HEK293T (cell line): ENCODE measurements at regions not wholly inside any gene's neighbourhood (a gene's known extent, or its start where the extent isn't known, plus 50 kb on each side); places are given as distances from the start of the nearest gene placed in this dataset.
A peak's percentile ranks its signal among the peaks of the same experiment; 100 is the strongest.
"Not testable (repeated sequence)": the region's sequence is repeated elsewhere in the genome, so short reads cannot be mapped to it uniquely, and the experiment has no call there.

Experiments
- CTCF ChIA-PET: fragments of 350-600 bp; formaldehyde crosslinking; extraction: SDS; loops from one replicate; lab custom pipeline; 2021; ENCODE audit warnings: antibody characterized with exemption, inconsistent platforms; lab: Yijun Ruan, JAX
- POLR2A ChIA-PET: fragments of 350-600 bp; formaldehyde crosslinking; extraction: SDS; loops from one replicate; lab custom pipeline; 2020; ENCODE audit warnings: antibody characterized with exemption, inconsistent platforms; lab: Yijun Ruan, JAX
- DNase-seq: peaks from one replicate; pipeline ENCODE4 v3.0.0; 2012; ENCODE audit warnings: mixed read lengths; ENCODE audit errors: extremely low spot score
- ARNT ChIP-seq: fragments of 450-650 bp; IDR thresholded peaks from 2 replicates; pipeline ENCODE4 v1.6.1; 2017; ENCODE audit warnings: mild to moderate bottlenecking
- BHLHE40 ChIP-seq: fragments of 450-650 bp; IDR thresholded peaks from 2 replicates; pipeline ENCODE4 v1.6.1; 2016; ENCODE audit warnings: mild to moderate bottlenecking, moderate library complexity, borderline replicate concordance
- CTBP1 ChIP-seq: fragments of 450-650 bp; IDR thresholded peaks from 2 replicates; pipeline ENCODE4 v1.6.1; 2016; ENCODE audit warnings: borderline replicate concordance
- ELF4 ChIP-seq: fragments of 450-650 bp; IDR thresholded peaks from 2 replicates; pipeline ENCODE4 v1.6.1; 2017; ENCODE audit warnings: antibody characterized with exemption
- FOXA1 ChIP-seq: fragments of 450-650 bp; IDR thresholded peaks from 2 replicates; pipeline ENCODE4 v1.6.1; 2016; ENCODE audit warnings: mild to moderate bottlenecking
- FOXK2 ChIP-seq: fragments of 450-650 bp; IDR thresholded peaks from 2 replicates; pipeline ENCODE4 v1.6.1; 2016; ENCODE audit warnings: mild to moderate bottlenecking
- FOXM1 ChIP-seq: fragments of 450-650 bp; IDR thresholded peaks from 2 replicates; pipeline ENCODE4 v1.6.1; 2017; ENCODE audit warnings: mild to moderate bottlenecking, borderline replicate concordance
- HDGF ChIP-seq: fragments of 450-650 bp; IDR thresholded peaks from 2 replicates; pipeline ENCODE4 v1.6.1; 2017; ENCODE audit warnings: antibody characterized with exemption, borderline replicate concordance
- L3MBTL2 ChIP-seq: fragments of 450-650 bp; conservative IDR thresholded peaks from 2 replicates; pipeline ENCODE4 v1.6.1; 2016; ENCODE audit warnings: mild to moderate bottlenecking
- LEF1 ChIP-seq: fragments of 450-650 bp; IDR thresholded peaks from 2 replicates; pipeline ENCODE4 v1.6.1; 2017; ENCODE audit warnings: mild to moderate bottlenecking, borderline replicate concordance
- NFRKB ChIP-seq: fragments of 450-650 bp; IDR thresholded peaks from 2 replicates; pipeline ENCODE4 v1.6.1; 2016; ENCODE audit warnings: mild to moderate bottlenecking, moderate library complexity
- PKNOX1 ChIP-seq: fragments of 450-650 bp; IDR thresholded peaks from 2 replicates; pipeline ENCODE4 v1.6.1; 2016
- SP1 ChIP-seq: fragments of 450-650 bp; IDR thresholded peaks from 2 replicates; pipeline ENCODE4 v1.6.1; 2017
- SUZ12 ChIP-seq: fragments of 450-650 bp; IDR thresholded peaks from 2 replicates; pipeline ENCODE4 v1.6.1; 2016; ENCODE audit warnings: mild to moderate bottlenecking
- TARDBP ChIP-seq: fragments of 450-650 bp; IDR thresholded peaks from 2 replicates; pipeline ENCODE4 v1.6.1; 2016
- ZNF384 ChIP-seq: fragments of 450-650 bp; IDR thresholded peaks from 2 replicates; pipeline ENCODE4 v1.6.1; 2016

GRCh38 chr17:33704856-33705255, 411.8 kb upstream of the ASIC2 start:
- ChIA-PET POLR2A (no interaction called here), CTCF (no interaction called here)
- TF ChIP-seq BHLHE40 (no peak), NFRKB (no peak)
- DNase-seq: no peak

DNA sequence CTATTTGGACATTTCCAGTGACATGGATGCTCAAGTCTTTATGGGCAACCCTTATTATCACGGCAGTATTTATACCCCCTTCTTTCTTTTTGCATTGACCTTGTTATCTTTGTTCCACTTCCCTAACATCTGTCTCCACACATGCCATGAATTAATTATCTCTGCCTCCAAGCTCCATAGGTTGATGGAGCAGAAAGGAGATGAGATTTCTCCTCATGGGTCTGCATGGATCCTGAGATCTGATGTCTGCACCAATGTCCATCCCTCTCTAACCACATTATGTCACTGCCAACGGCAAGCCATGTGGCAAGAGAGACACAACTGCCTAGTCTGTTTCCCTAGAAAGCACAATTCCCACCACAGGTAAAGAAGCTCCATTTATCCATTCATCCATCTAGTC, 416.8 kb upstream of the ASIC2 start:
- ChIA-PET POLR2A (no interaction called here), CTCF (interaction anchor here (0.7 kb wide), 1 partner anchor 237 kb away, joined by 3 read pairs; no protein-coding TSS in a partner anchor)
- TF ChIP-seq ZNF384: no peak
- TF ChIP-seq ELF4: no peak
- no peak for TF ChIP-seq BHLHE40
- no peak for TF ChIP-seq FOXM1
- no peak for TF ChIP-seq SUZ12
- DNase-seq: no peak

DNA sequence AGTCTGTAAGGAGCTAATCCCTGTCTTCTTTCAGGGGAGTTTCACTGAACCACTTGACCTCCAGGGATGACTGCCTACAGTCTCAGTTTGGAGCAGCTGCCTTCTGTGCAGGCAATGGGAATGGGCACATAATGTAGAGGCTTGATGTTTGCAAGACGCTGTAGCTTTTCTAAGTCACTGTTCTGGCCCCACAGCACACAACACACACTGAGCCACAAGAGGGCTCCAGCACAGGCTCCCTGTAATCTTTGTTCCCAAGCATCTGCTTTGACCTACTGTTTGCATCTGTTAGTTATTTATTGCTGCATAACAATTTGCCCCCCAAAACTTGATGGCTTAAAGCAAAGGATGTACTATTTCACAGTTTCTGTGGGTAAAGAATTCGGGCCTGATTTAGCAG, 419.0 kb upstream of the ASIC2 start:
- POLR2A ChIA-PET: no interaction called here

DNA sequence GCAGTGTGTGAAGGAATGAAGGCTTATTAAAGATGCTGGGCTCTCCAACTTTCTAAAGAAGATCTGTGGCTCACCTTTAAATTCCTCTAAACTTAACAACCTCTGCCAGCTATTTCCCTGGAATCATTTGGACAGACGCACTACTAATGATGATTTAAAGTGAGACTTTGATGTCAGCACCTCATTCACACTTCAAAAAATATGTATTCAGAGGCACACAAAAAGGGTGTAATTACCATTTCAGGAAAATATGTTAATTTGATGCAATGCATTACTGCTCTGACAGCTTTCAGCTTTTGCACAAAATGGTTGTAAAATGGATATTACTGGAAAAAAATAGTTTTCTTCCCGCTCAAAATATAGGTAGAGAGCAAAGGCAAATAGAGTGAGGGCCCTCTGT, 423.9 kb upstream of the ASIC2 start:
- TF ChIP-seq FOXA1 (no peak), ZNF384 (no peak), LEF1 (no peak)
- no peak for DNase-seq
- CTCF ChIA-PET: interaction anchor here (0.7 kb wide), 1 partner anchor 34 kb away, joined by 3 read pairs; no protein-coding TSS in a partner anchor
- POLR2A ChIA-PET: no interaction called here

More for the DNA sequence above, 419.0 kb upstream of the ASIC2 start:
- DNase-seq: no peak
- TF ChIP-seq BHLHE40 (no peak), HDGF (no peak), LEF1 (no peak), FOXK2 (no peak), FOXM1 (no peak), SUZ12 (no peak), ARNT (no peak), FOXA1 (no peak), PKNOX1 (no peak), TARDBP (no peak), ELF4 (no peak), ZNF384 (no peak), NFRKB (no peak), CTBP1 (no peak), SP1 (no peak), L3MBTL2 (no peak)
- CTCF ChIA-PET: no interaction called here

DNA sequence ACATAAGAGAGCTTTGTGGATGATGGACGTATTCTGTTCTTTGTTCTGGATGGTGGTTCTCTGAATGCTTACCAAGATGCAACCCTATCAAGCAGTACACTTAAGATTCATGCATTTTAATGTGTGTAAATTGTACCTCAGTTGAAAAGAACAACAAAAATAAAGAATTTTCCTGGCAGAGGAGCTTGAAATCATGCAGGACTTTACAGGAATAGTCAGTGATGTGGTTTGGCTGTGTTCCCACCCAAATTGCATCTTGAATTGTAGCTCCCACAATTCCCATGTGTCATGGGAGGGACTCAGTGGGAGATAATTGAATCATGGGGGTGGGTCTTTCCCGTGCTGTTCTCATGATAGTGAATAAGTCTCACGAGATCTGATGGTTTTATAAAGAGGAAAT, 430.6 kb upstream of the ASIC2 start:
- POLR2A ChIA-PET, DNase-seq, CTCF ChIA-PET: not testable (repeated sequence)

DNA sequence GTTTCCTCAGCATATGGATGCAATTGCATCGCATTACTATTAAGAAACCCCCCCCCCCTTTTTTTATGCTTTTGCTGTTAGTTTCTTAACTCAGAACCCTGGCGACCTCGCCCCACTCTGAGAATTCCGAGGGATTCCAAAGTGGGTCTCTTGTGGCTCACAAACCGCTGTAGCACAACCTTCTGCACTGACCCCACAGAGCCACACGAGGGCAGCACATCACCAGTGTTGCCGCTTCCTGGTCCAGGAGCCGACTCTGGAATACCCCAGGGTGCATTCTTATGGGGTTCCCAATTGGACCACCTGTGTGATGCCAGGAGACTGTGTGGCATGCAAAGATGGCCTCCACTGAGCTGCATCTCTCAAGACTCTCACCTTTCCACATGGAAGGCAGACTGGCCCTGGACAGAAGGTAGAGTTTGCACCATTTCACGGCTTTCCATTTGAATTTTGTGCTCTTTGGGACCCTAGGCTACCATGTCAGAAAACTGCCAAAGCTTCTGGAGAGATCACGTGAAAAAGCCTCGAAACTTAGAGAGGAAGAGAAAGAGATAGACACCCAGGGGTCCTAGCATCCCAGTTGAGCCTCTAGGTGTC, 432.7 kb upstream of the ASIC2 start:
- POLR2A ChIA-PET: no interaction called here
- CTCF ChIA-PET: interaction anchor here (0.6 to 2.0 kb wide), 2 partner anchors 25 to 636 kb away, joined by 3 to 11 read pairs; no protein-coding TSS in a partner anchor
- DNase-seq: peak; percentile 47

DNA sequence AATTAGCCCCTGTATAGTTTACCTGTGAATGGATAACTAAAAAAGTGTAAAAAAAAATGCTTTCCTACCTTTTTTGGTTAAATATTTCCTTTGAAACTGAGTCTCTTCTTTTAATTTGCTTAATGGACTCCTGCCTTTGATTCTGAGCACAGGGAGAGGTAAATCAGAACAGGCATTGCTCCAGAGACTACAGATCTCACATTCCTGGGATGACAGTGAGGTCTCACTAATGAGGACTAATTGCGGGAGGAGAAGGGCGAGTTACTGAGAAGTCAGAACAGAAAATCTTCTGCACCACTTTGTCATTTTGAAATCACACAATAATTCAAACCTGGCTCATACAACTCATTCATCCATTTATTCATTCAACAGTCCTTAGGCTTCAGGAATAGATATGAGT, 437.0 kb upstream of the ASIC2 start:
- TF ChIP-seq FOXM1 (no peak), TARDBP (no peak), CTBP1 (no peak), ZNF384 (no peak), LEF1 (no peak), SP1 (no peak), FOXK2 (no peak), FOXA1 (no peak), HDGF (no peak), NFRKB (no peak), ARNT (no peak), ELF4 (no peak), PKNOX1 (no peak), BHLHE40 (no peak)
- ChIA-PET POLR2A (no interaction called here), CTCF (no interaction called here)
- no peak for DNase-seq

More for the DNA sequence above, 432.7 kb upstream of the ASIC2 start:
- TF ChIP-seq TARDBP (no peak), BHLHE40 (no peak), L3MBTL2 (no peak), ELF4 (no peak), CTBP1 (no peak), ARNT (no peak), HDGF (no peak)

DNA sequence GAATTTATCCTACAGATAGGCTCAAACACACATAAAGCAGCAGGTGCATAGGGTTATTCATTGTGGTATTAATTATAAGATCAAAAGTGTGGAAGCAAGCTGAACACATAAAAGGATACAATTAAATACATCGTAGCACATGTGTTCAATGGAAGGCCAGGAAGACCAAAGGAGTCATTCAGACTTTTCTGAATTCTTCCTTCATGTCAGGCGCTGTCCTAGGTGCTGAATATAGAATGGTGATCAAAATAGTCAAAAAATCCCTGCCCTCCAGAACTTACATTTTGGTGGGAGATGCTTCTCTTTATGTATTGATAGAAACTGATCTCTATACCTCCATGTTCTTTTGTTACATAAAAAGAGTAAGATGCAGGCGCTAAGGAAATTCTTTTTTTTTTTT, 439.0 kb upstream of the ASIC2 start:
- DNase-seq: peak; percentile 7
- CTCF ChIA-PET: interaction anchor here (0.6 kb wide), 1 partner anchor 318 kb away, joined by 3 read pairs; no protein-coding TSS in a partner anchor
- POLR2A ChIA-PET: no interaction called here
- TF ChIP-seq PKNOX1 (no peak), SUZ12 (no peak), NFRKB (no peak), ZNF384 (no peak), ELF4 (no peak), L3MBTL2 (no peak), SP1 (no peak), CTBP1 (no peak), LEF1 (no peak), FOXA1 (no peak), HDGF (no peak), FOXM1 (no peak), BHLHE40 (no peak), FOXK2 (no peak), ARNT (no peak)
